GM18519 (cell line): ENCODE measurements at regions not wholly inside any gene's neighbourhood (a gene's known extent, or its start where the extent isn't known, plus 50 kb on each side); places are given as distances from the start of the nearest gene placed in this dataset.

Source experiments
- ATAC-seq: cut with Tn5 transposase; IDR thresholded peaks from one replicate; pipeline ENCODE4 v1.9.1; 2021; ENCODE audit warnings: mild to moderate bottlenecking, moderate library complexity; ENCODE audit not compliant: unreplicated experiment, low FRiP score

DNA sequence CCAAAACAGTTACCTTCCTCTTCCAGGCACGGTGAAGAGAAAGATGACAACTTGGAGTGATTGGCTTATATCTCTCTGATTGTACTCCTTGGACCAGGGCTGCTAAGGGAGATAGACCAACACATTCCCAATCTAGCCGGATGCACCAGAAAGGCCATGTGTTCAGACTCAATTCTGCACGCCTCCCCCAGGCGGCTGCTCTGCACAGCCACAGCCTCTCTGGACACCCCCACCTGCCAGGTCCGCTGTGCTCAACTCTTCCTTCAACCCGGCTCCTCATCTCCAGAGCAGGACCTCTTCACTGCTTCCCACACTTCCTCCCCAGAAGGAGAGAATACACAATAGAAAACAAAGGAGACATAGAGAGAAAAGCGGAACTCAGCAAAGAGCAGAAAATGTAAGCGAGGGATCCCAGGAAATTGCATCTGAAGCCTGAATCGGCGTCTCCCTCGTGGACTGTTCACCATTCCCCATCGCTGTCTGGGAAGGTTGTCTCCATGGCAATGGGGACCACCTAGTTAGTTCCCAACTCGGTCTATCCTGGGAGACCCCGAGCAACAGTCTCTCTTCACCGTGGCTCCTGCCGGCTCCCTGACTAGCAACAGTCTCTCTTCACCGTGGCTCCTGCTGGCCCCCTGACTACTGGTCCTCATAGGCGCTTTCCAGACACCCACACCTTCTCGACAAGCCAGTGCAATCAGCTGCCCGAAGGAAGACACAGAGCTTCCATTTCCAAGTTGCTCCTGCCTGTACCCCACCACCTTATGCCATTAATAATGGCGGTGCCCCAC, 361.7 kb upstream of the MYT1L start:
- ATAC-seq: no peak

GRCh38 chr2:2691419-2691818, 360.3 kb upstream of the MYT1L start:
- no peak for ATAC-seq

- ATAC-seq: no peak
Measured at GRCh38 chr2:2690985-2691384, 359.9 kb upstream of the MYT1L start.

DNA sequence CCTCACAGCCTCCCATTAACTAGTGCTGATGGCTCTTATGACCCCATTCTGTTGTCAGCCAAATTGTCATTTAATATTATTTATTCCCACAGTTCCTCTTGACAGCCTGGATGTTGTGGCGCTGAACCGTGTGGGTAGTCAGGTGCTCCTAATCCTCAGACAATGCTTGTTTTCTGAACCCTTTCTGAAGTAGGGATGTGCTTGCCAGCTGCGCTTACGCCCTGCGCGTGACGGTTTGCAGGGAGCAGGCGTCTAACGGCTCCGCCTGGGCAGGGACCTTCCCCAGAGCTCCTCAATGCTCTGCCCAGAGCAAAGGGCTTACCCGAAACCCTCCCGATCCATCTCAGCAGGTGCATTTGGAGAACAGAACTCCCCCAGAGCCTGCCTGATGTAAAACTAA, 358.2 kb upstream of the MYT1L start:
- ATAC-seq: no peak

GRCh38 chr2:2688254-2688653, 357.2 kb upstream of the MYT1L start:
- no peak for ATAC-seq

DNA sequence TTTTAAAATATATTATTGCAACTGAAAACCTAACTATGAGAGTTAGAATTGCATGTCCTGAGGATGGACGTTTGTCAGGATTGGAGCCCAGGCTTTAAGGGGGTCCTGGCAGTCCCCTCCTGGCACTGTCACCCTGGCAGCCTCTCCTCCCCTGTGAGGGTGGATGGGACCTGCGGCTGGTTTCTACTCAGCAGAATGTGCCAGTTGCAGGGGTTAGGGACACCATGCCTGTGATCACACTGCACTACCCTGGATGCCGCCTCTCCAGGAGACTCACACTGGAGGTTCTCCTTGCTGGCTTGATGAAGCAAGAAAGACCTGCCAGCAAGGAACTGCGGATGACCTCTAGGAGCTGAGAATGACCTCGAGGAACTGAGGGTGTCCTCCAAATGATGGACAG, 356.7 kb upstream of the MYT1L start:
- no peak for ATAC-seq

DNA sequence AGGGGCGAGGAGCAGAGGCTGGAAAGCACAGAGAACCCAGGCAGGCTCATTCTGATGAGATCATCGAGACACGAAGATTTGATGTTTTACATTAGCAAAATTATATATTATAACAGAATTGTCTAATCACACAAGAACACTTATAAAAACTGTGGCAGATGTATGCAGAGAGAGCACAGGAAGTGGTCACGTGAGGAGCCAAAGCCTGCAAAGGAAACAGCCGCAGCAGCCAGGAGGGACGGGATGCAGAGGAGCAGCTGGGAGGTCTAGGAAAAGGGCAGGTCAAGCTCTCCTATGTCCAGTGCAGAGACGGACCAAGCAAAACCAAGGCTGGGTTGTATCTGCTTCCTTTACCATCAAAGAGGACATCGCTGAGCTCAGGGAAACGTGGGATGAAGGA, 355.1 kb upstream of the MYT1L start:
- ATAC-seq: no peak

GRCh38 chr2:2683606-2684224, 352.6 kb upstream of the MYT1L start:
- ATAC-seq: no peak

- no peak for ATAC-seq
Measured at GRCh38 chr2:2682700-2683342, 351.7 kb upstream of the MYT1L start.

- no peak for ATAC-seq
Measured at GRCh38 chr2:2681711-2682251, 350.7 kb upstream of the MYT1L start.

DNA sequence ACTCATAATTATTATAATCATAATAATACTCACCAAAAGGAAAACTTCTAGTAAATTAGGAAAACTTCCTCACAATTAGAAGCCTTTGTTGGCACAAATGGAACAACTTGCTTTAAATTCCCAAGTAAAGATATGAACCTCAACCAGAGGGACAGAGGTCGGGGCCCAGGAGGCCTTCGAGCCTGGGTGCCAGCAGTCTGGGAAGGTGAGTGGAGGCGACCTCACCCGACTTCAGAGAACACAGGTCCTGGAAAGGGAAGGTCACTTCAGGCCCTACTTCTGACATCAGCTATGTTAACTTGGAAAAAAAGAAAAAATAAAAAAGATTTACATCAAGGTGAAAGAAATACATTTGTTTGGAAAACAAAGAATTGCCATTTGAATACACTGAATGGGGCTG, 350.0 kb upstream of the MYT1L start:
- ATAC-seq: no peak

DNA sequence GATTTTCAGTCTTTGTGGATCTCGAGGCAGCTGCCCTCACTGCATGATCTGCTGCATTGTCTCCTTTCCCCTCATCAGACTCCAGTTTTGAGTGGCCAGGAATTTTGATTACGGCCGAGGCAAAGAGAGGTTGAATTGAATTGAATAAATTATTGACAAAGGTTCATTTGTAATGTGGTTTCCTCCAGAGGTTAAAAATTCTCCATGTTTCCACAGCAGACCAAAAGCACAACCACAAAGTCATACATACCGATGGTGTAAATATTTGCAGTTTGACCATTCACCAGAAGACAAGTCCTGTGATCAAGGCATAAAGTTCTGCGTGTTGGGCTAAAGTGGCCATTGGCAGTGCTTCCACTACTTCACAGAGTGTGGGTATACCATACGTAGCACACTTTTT, 343.8 kb upstream of the MYT1L start:
- no peak for ATAC-seq

- ATAC-seq: no peak
Measured at GRCh38 chr2:2673406-2673805, 342.3 kb upstream of the MYT1L start.

GRCh38 chr2:2672249-2672648, 341.2 kb upstream of the MYT1L start:
- no peak for ATAC-seq

DNA sequence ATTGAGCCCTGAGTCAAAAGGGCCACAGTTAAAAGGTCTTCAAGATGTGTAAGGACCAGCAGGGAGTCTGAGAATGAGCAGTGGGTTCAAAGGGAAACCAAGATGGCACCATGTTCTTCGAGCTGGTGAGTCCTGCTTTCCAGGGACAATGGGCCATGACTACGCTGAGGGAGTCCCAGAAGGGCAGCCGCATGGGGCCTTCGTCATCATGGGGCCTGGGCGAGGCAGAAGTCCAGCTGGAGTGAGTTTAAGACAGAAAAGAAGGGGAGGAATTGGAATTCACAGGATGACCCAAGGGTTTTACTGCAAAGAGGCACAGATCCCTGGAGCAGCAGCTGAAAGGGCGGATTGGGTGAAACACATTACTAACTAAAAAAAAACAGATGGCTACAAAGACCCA, 340.8 kb upstream of the MYT1L start:
- ATAC-seq: no peak

GRCh38 chr2:2669316-2669715, 338.2 kb upstream of the MYT1L start:
- ATAC-seq: no peak

DNA sequence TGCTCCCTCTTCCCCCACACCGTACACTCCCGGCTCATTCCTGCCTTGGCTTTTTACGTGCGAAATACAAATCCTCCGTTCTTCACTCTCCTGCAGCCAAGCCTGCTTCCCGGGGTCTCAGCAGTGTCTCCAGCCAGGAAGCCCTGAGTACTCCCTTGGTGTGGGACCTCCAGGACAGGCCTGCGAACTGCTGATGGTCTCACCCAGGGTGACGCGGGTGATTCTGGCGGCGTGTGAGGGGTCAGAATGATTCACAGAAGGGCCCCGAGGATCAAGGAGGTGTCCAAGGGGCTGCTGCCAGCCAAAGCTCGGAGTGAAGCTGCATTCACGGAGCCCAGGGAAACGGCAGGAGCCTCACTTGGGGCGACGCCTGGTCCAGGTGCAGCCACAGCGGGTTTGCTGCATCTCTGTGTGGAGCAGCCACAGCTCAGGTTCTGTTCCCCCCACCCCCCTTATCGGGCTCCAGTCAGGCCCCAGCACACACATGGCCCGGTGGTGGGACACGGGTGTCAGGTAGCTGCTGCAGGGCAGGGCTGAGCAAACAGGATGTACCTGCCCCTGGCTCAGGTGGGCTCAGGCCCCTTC, 337.7 kb upstream of the MYT1L start:
- ATAC-seq: no peak

- no peak for ATAC-seq
Measured at GRCh38 chr2:2667690-2668089, 336.6 kb upstream of the MYT1L start.

DNA sequence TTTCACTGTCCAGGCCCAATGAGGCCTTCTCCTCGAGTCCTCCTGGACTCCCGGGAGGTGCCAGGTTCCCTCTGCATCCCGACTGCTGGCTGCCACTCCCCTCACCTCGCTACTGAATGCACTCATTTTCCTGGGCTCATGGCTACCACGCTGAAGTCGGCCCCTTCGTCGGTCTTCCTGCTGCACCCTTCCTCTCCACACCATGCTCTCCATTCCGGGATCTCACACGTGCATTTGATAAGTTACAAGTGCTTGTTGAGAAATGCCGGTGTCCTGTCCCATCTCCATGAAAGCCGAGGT, 334.7 kb upstream of the MYT1L start:
- ATAC-seq: no peak

GRCh38 chr2:2664989-2665833, 334.1 kb upstream of the MYT1L start:
- no peak for ATAC-seq
